ENCODE measurements at regions not wholly inside any gene's neighbourhood (a gene's known extent, or its start where the extent isn't known, plus 50 kb on each side); places are given as distances from the start of the nearest gene placed in this dataset.

- no peaks in the 10 kb centered on the region for H3K79me2 ChIP-seq (ENCODE audit: control insufficient read depth, insufficient read depth, low read length)
Observed at GRCh38 chr1:184806296-184806721, 51.7 kb upstream of the EDEM3 start.

GRCh38 chr1:184805667-184806295 lies 51.1 kb upstream of the EDEM3 start:
- Histone ChIP-seq H4K20me1 (ENCODE audit: control insufficient read depth, extremely low read depth, insufficient read depth, low read length) (no peaks in the 10 kb centered on the region), H3K4me3 (replicated peaks in 1 of 4; ENCODE audit: control extremely low read depth in 1 of 4, insufficient read depth in 1 of 4, low read depth in 3 of 4, low read length in 4 of 4) (no peak overlapping the region), H3K36me3 (ENCODE audit: control insufficient read depth, insufficient read depth, low read length) (no peaks in the 10 kb centered on the region), H3K9me3 (ENCODE audit: control insufficient read depth, insufficient read depth, low read depth, low read length) (no peaks in the 10 kb centered on the region), H3K27ac (ENCODE audit: insufficient read depth, low read length) (no peak overlapping the region), H3K79me2 (ENCODE audit: control insufficient read depth, insufficient read depth, low read length) (no peaks in the 10 kb centered on the region), H2AFZ (ENCODE audit: low read length) (no peak overlapping the region), H3K4me1 (ENCODE audit: control insufficient read depth, extremely low read depth, insufficient read depth, low read length) (peaks cover 4% of the 10 kb centered on the region), H3K4me2 (ENCODE audit: extremely low read depth, insufficient read depth, low read length) (no peak overlapping the region), H3K27me3 (ENCODE audit: control insufficient read depth, insufficient read depth, low read length) (no peaks in the 10 kb centered on the region), H3K9ac (ENCODE audit: insufficient read depth, low read length) (no peak overlapping the region)
- DNase-seq (ENCODE audit: low read depth in 2 of 2), result peak; percentile 69 to 87
- peak; percentile 74 to 96 for TF ChIP-seq CTCF (conservative IDR thresholded peaks at IDR 0.05 in 1 of 2, IDR thresholded peaks at IDR 0.05 in 1 of 2; ENCODE audit: low read depth in 1 of 2, low read length in 2 of 2)
- no peak for TF ChIP-seq EZH2 (IDR thresholded peaks at IDR 0.05; ENCODE audit: low read length, missing control alignments)

More at GRCh38 chr1:184806296-184806721, 51.7 kb upstream of the EDEM3 start:
- no peak overlapping the region for H3K4me3 ChIP-seq (replicated peaks in 1 of 4; ENCODE audit: control extremely low read depth in 1 of 4, insufficient read depth in 1 of 4, low read depth in 3 of 4, low read length in 4 of 4)
- DNase-seq (ENCODE audit: low read depth in 2 of 2), result no peak
- H3K4me2 ChIP-seq (ENCODE audit: extremely low read depth, insufficient read depth, low read length), result no peak overlapping the region
- H3K9ac ChIP-seq (ENCODE audit: insufficient read depth, low read length), result no peak overlapping the region
- no peaks in the 10 kb centered on the region for H3K27me3 ChIP-seq (ENCODE audit: control insufficient read depth, insufficient read depth, low read length)
- no peaks in the 10 kb centered on the region for H4K20me1 ChIP-seq (ENCODE audit: control insufficient read depth, extremely low read depth, insufficient read depth, low read length)
- peaks cover 3% of the 10 kb centered on the region for H3K4me1 ChIP-seq (ENCODE audit: control insufficient read depth, extremely low read depth, insufficient read depth, low read length)
- H3K36me3 ChIP-seq (ENCODE audit: control insufficient read depth, insufficient read depth, low read length), result no peaks in the 10 kb centered on the region
- H2AFZ ChIP-seq (ENCODE audit: low read length), result no peak overlapping the region
- H3K27ac ChIP-seq (ENCODE audit: insufficient read depth, low read length), result no peak overlapping the region
- TF ChIP-seq CTCF (conservative IDR thresholded peaks at IDR 0.05 in 1 of 2, IDR thresholded peaks at IDR 0.05 in 1 of 2; ENCODE audit: low read depth in 1 of 2, low read length in 2 of 2) (no peak), EZH2 (IDR thresholded peaks at IDR 0.05; ENCODE audit: low read length, missing control alignments) (no peak)
- H3K9me3 ChIP-seq (ENCODE audit: control insufficient read depth, insufficient read depth, low read depth, low read length), result no peaks in the 10 kb centered on the region

Measured in fibroblast of lung (primary cell).